Skeletal muscle tissue (tissue), 3 donors: ENCODE measurements at regions not wholly inside any gene's neighbourhood (a gene's known extent, or its start where the extent isn't known, plus 50 kb on each side); places are given as distances from the start of the nearest gene placed in this dataset.
A peak's percentile ranks its signal among the peaks of the same experiment; 100 is the strongest.

ENCODE experiments used
- H3K27ac ChIP-seq: one replicate; pipeline ENCODE4 v1.7.0; 2013; ENCODE audit warnings: mild to moderate bottlenecking, low read depth, low read length, inconsistent platforms
- H3K27me3 ChIP-seq, 3 donors: one replicate each; pipeline ENCODE4 v1.7.0; 2013; ENCODE audit warnings: low read length in 3 of 3; ENCODE audit not compliant: control insufficient read depth in 3 of 3, insufficient read depth in 3 of 3
- H3K36me3 ChIP-seq, 3 donors: one replicate each; pipeline ENCODE4 v1.7.0; 2013; ENCODE audit warnings: low read length in 3 of 3; ENCODE audit not compliant: control insufficient read depth in 3 of 3, insufficient read depth in 3 of 3
- H3K4me1 ChIP-seq, 3 donors: one replicate each; pipeline ENCODE4 v1.7.0; 2013; ENCODE audit warnings: low read length in 3 of 3, mild to moderate bottlenecking in 3 of 3; ENCODE audit not compliant: control insufficient read depth in 3 of 3, insufficient read depth in 3 of 3
- H3K4me3 ChIP-seq, 3 donors: one replicate each; pipeline ENCODE4 v1.7.0; 2013; ENCODE audit warnings: low read length in 3 of 3
- H3K9ac ChIP-seq, 3 donors: one replicate each; pipeline ENCODE4 v1.7.0; 2013; ENCODE audit warnings: low read length in 3 of 3, mild to moderate bottlenecking in 3 of 3, moderate library complexity in 2 of 3, low read depth in 1 of 3
- H3K9me3 ChIP-seq, 3 donors: one replicate each; pipeline ENCODE4 v1.7.0; 2013; ENCODE audit warnings: low read length in 3 of 3; ENCODE audit not compliant: control insufficient read depth in 3 of 3
- donor health status: Osteomylitis.

GRCh38 chr18:6652098-6652497 lies 77.4 kb upstream of the ARHGAP28 start:
- Histone ChIP-seq H3K27ac (no peak overlapping the region), H3K9me3 (no peaks in the 10 kb centered on the region), H3K27me3 (no peaks in the 10 kb centered on the region), H3K36me3 (no peaks in the 10 kb centered on the region), H3K4me3 (no peak overlapping the region), H3K9ac (no peak overlapping the region), H3K4me1 (peaks cover 0 to 4% (median 0%) of the 10 kb centered on the region in 3 donors)

- H3K27ac ChIP-seq = no peak overlapping the region
- H3K4me1 ChIP-seq = peaks cover 0 to 4% (median 0%) of the 10 kb centered on the region in 3 donors
- H3K9me3 ChIP-seq = no peaks in the 10 kb centered on the region
- H3K36me3 ChIP-seq = no peaks in the 10 kb centered on the region
- H3K4me3 ChIP-seq = no peak overlapping the region
- H3K9ac ChIP-seq = no peak overlapping the region
- H3K27me3 ChIP-seq = no peaks in the 10 kb centered on the region
Measured at GRCh38 chr18:6653880-6654279, 75.6 kb upstream of the ARHGAP28 start.

GRCh38 chr18:6659963-6660725 lies 69.4 kb upstream of the ARHGAP28 start:
- H3K9ac ChIP-seq = peak overlapping the region in 1 of 3 donors; percentile 33
- peak overlapping the region in 1 of 3 donors; percentile 49 for H3K4me3 ChIP-seq
- peak overlapping the region; percentile 22 for H3K27ac ChIP-seq
- no peaks in the 10 kb centered on the region for H3K36me3 ChIP-seq
- no peaks in the 10 kb centered on the region for H3K9me3 ChIP-seq
- H3K27me3 ChIP-seq = no peaks in the 10 kb centered on the region
- peaks cover 3 to 15% (median 8%) of the 10 kb centered on the region in 3 donors for H3K4me1 ChIP-seq

- H3K27me3 ChIP-seq = no peaks in the 10 kb centered on the region
- no peak overlapping the region for H3K4me3 ChIP-seq
- peaks cover 3 to 15% (median 8%) of the 10 kb centered on the region in 3 donors for H3K4me1 ChIP-seq
- H3K27ac ChIP-seq = no peak overlapping the region
- no peaks in the 10 kb centered on the region for H3K36me3 ChIP-seq
- H3K9ac ChIP-seq = no peak overlapping the region
- no peaks in the 10 kb centered on the region for H3K9me3 ChIP-seq
Measured at GRCh38 chr18:6661692-6662415, 67.7 kb upstream of the ARHGAP28 start.

GRCh38 chr18:6666012-6666685 lies 63.4 kb upstream of the ARHGAP28 start:
- Histone ChIP-seq H3K36me3 (no peaks in the 10 kb centered on the region), H3K27ac (no peak overlapping the region), H3K9me3 (no peaks in the 10 kb centered on the region), H3K4me3 (no peak overlapping the region), H3K27me3 (no peaks in the 10 kb centered on the region), H3K9ac (no peak overlapping the region), H3K4me1 (peaks cover 0 to 6% (median 4%) of the 10 kb centered on the region in 3 donors)

GRCh38 chr18:6668836-6669235 lies 60.7 kb upstream of the ARHGAP28 start:
- Histone ChIP-seq H3K27me3 (no peaks in the 10 kb centered on the region), H3K9ac (no peak overlapping the region), H3K36me3 (no peaks in the 10 kb centered on the region), H3K4me3 (no peak overlapping the region), H3K4me1 (no peaks in the 10 kb centered on the region), H3K9me3 (no peaks in the 10 kb centered on the region), H3K27ac (no peak overlapping the region)

- no peak overlapping the region for H3K9ac ChIP-seq
- no peaks in the 10 kb centered on the region for H3K4me1 ChIP-seq
- H3K4me3 ChIP-seq = no peak overlapping the region
- peaks cover 0 to 3% (median 0%) of the 10 kb centered on the region in 3 donors for H3K9me3 ChIP-seq
- no peaks in the 10 kb centered on the region for H3K36me3 ChIP-seq
- H3K27me3 ChIP-seq = no peaks in the 10 kb centered on the region
- H3K27ac ChIP-seq = no peak overlapping the region
Measured at GRCh38 chr18:6672821-6673308, 56.7 kb upstream of the ARHGAP28 start.

- Histone ChIP-seq H3K27me3 (no peaks in the 10 kb centered on the region), H3K9ac (no peak overlapping the region), H3K9me3 (peaks cover 0 to 3% (median 0%) of the 10 kb centered on the region in 3 donors)
Measured at GRCh38 chr18:6677086-6677485, 52.4 kb upstream of the ARHGAP28 start.

GRCh38 chr18:6679201-6679600 lies 50.3 kb upstream of the ARHGAP28 start:
- Histone ChIP-seq H3K27me3 (no peaks in the 10 kb centered on the region), H3K4me3 (no peak overlapping the region), H3K27ac (no peak overlapping the region), H3K36me3 (no peaks in the 10 kb centered on the region), H3K9me3 (peaks cover 0 to 3% (median 0%) of the 10 kb centered on the region in 3 donors), H3K9ac (no peak overlapping the region), H3K4me1 (no peaks in the 10 kb centered on the region)

More at GRCh38 chr18:6677086-6677485, 52.4 kb upstream of the ARHGAP28 start:
- H3K4me1 ChIP-seq = no peaks in the 10 kb centered on the region
- H3K27ac ChIP-seq = no peak overlapping the region
- H3K4me3 ChIP-seq = no peak overlapping the region
- H3K36me3 ChIP-seq = no peaks in the 10 kb centered on the region
